Upper lobe of left lung (tissue), 4 donors: ENCODE measurements at regions not wholly inside any gene's neighbourhood (a gene's known extent, or its start where the extent isn't known, plus 50 kb on each side); places are given as distances from the start of the nearest gene placed in this dataset.

Experiments used
- CTCF ChIP-seq, 6 experiments: fragments of 450-650 bp in 4 of 6; fragments of 200-600 bp in 2 of 6; sonication (generic) in 2 of 6; IDR thresholded peaks; one replicate each; pipeline ENCODE4 v1.5.1; 2016 to 2019; ENCODE audit warnings: antibody characterized with exemption in 6 of 6
- POLR2A ChIP-seq, 4 donors: fragments of 450-650 bp; IDR thresholded peaks; one replicate each; pipeline ENCODE4 v1.5.1; 2016 to 2017; ENCODE audit warnings: antibody characterized with exemption in 4 of 4, mild to moderate bottlenecking in 2 of 4

GRCh38 chr17:10984220-10984619 lies 146.3 kb upstream of the PIRT start:
- TF ChIP-seq CTCF (IDR thresholded peaks at IDR 0.05) (no peak), POLR2A (IDR thresholded peaks at IDR 0.05) (no peak)
